K562 (cell line): ENCODE measurements at regions not wholly inside any gene's neighbourhood (a gene's known extent, or its start where the extent isn't known, plus 50 kb on each side); places are given as distances from the start of the nearest gene placed in this dataset.

Experiments
- ATAC-seq: fragments of 200-7000 bp; cut with Tn5 transposase; 3 replicates; pipeline ENCODE4 v1.9.1; 2020; ENCODE audit warnings: moderate library complexity
- BruUV-seq: library from RNA; stranded (reverse); fragments of 400-500 nt; replicated peaks from 2 replicates; lab custom pipeline; 2021; lab: Mats Ljungman, UMichigan
- CTCF ChIA-PET: fragments of 300-600 bp; formaldehyde crosslinking; extraction: SDS; loops from one replicate; lab custom pipeline; 2021; ENCODE audit warnings: low intra/inter-chr PET ratio; lab: Yijun Ruan, JAX
- POLR2A ChIA-PET: fragments of 300-600, 350-650 bp; sonication (Branson Sonifier 250); formaldehyde crosslinking; extraction: SDS; loops from one replicate; lab custom pipeline; 2021; ENCODE audit warnings: antibody characterized with exemption, inconsistent platforms; lab: Yijun Ruan, JAX
- DNase-seq, 4 experiments: peaks; one replicate each; pipeline versions ENCODE4 v3.0.0 to v3.0.0-alpha.2; 2011 to 2018; ENCODE audit warnings: low spot score in 3 of 4, mixed read lengths in 3 of 4; ENCODE audit errors: extremely low read depth in 1 of 4
- FAIRE-seq: peaks from 2 replicates; lab custom pipeline; 2011; peaks lifted over from hg19 to GRCh38; lab: Jason Lieb, UNC
- H2AFZ ChIP-seq: 2 replicates; pipeline ENCODE4 v1.6.0; 2011; ENCODE audit warnings: low read depth, low read length, control low read depth, inconsistent platforms
- H3K27ac ChIP-seq: fragments of 200-600 bp; 3 replicates; pipeline ENCODE4 v1.8.0; 2011; ENCODE audit warnings: low read depth, mild to moderate bottlenecking, control low read depth, inconsistent platforms, low read length, moderate library complexity, mixed read lengths; ENCODE audit errors: extremely low read depth
- H3K27me3 ChIP-seq, 2 experiments: fragments of 300-600 bp in 1 of 2; 2 replicates in 1 of 2; 3 replicates in 1 of 2; pipeline versions ENCODE4 v1.6.0 to v1.8.0; 2011; ENCODE audit warnings: inconsistent platforms in 2 of 2, low read length in 2 of 2, mild to moderate bottlenecking in 1 of 2, mixed read lengths in 1 of 2, moderate library complexity in 1 of 2; ENCODE audit not compliant: control insufficient read depth in 2 of 2, insufficient read depth in 2 of 2
- H3K36me3 ChIP-seq: fragments of 300-600 bp; 3 replicates; pipeline ENCODE4 v1.8.0; 2011; ENCODE audit warnings: mild to moderate bottlenecking, low read length, inconsistent platforms; ENCODE audit not compliant: control insufficient read depth, insufficient read depth
- H3K4me1 ChIP-seq, 2 experiments: fragments of 200-600 bp in 1 of 2; replicated peaks in 1 of 2; 2 replicates in 1 of 2; 3 replicates in 1 of 2; pipeline versions ENCODE4 v1.5.1 to v1.8.0; 2011; ENCODE audit warnings: inconsistent platforms in 2 of 2, low read length in 2 of 2, mild to moderate bottlenecking in 1 of 2, mixed read lengths in 1 of 2, moderate library complexity in 1 of 2; ENCODE audit not compliant: control insufficient read depth in 2 of 2, insufficient read depth in 2 of 2
- H3K4me2 ChIP-seq: 2 replicates; pipeline ENCODE4 v1.6.1; 2011; ENCODE audit warnings: low read length, control low read depth, inconsistent platforms, mixed read lengths; ENCODE audit not compliant: insufficient read depth
- H3K4me3 ChIP-seq: fragments of 200-600 bp; sonication (generic), shearing (Covaris generic); 2 replicates; pipeline ENCODE4 v1.5.1; 2016; ENCODE audit warnings: control low read depth, inconsistent platforms
- H3K79me2 ChIP-seq: fragments of 200-600 bp; 3 replicates; pipeline ENCODE4 v1.8.0; 2011; ENCODE audit warnings: low read length, inconsistent platforms; ENCODE audit not compliant: control insufficient read depth, insufficient read depth
- H3K9ac ChIP-seq, 2 experiments: 2 replicates each; pipeline versions ENCODE4 v1.6.0 to v1.6.1; 2011; ENCODE audit warnings: low read depth in 2 of 2, low read length in 2 of 2, control low read depth in 1 of 2, inconsistent platforms in 1 of 2, mild to moderate bottlenecking in 1 of 2, mixed read lengths in 1 of 2; ENCODE audit not compliant: insufficient read depth in 1 of 2
- H3K9me1 ChIP-seq: one replicate; pipeline ENCODE4 v1.6.0; 2011; ENCODE audit warnings: inconsistent platforms, mild to moderate bottlenecking, low read length, moderate library complexity; ENCODE audit not compliant: control insufficient read depth, insufficient read depth
- H3K9me3 ChIP-seq: replicated peaks from 2 replicates; pipeline ENCODE4 v1.5.1; 2011; ENCODE audit warnings: low read depth, low read length, inconsistent platforms; ENCODE audit not compliant: control insufficient read depth, insufficient read depth
- H4K20me1 ChIP-seq: replicated peaks from 2 replicates; pipeline ENCODE4 v1.6.1; 2011; ENCODE audit warnings: low read length, inconsistent platforms, mixed read lengths; ENCODE audit not compliant: control insufficient read depth, insufficient read depth
- BDP1 ChIP-seq: IDR thresholded peaks from 3 replicates; pipeline ENCODE4 v1.6.1; 2011; ENCODE audit not compliant: insufficient read length, insufficient read depth
- CBX5 ChIP-seq: IDR thresholded peaks from 2 replicates; pipeline ENCODE4 v1.6.1; 2014; ENCODE audit warnings: low read depth, borderline replicate concordance
- DEAF1 ChIP-seq: fragments of 450-650 bp; formaldehyde crosslinking; IDR thresholded peaks from 2 replicates; pipeline ENCODE4 v1.4.0; 2020; ENCODE audit warnings: mild to moderate bottlenecking, moderate library complexity
- ETV6 ChIP-seq, 3 experiments: fragments of 150-350 bp in 1 of 3; sonication (generic) in 1 of 3; formaldehyde crosslinking in 1 of 3; IDR thresholded peaks; 2 replicates each; pipeline versions ENCODE4 v1.6.1 to v1.8.0; 2014 to 2022; ENCODE audit warnings: borderline replicate concordance in 2 of 3, low read depth in 2 of 3, antibody characterized with exemption in 1 of 3, low read length in 1 of 3, mild to moderate bottlenecking in 1 of 3, missing genetic modification reagents in 1 of 3
- HMGXB4 ChIP-seq: sonication (generic); formaldehyde crosslinking; IDR thresholded peaks from 2 replicates; pipeline ENCODE4 v1.8.1; 2023; ENCODE audit warnings: mild to moderate bottlenecking, missing genetic modification reagents
- KAT8 ChIP-seq: fragments of 450-650 bp; IDR thresholded peaks from 2 replicates; pipeline ENCODE4 v1.6.1; 2016; ENCODE audit warnings: low read depth, mild to moderate bottlenecking
- KDM4B ChIP-seq, 2 experiments: fragments of 450-650 bp in 1 of 2; sonication (generic) in 1 of 2; IDR thresholded peaks; 2 replicates each; pipeline ENCODE4 v1.6.1; 2016 to 2017; ENCODE audit warnings: borderline replicate concordance in 2 of 2, antibody characterized with exemption in 1 of 2, low read depth in 1 of 2, mild to moderate bottlenecking in 1 of 2
- LEF1 ChIP-seq: fragments of 450-650 bp; IDR thresholded peaks from 2 replicates; pipeline ENCODE4 v1.6.1; 2016; ENCODE audit warnings: mild to moderate bottlenecking
- PRPF4 ChIP-seq: fragments of 200-400 bp; formaldehyde crosslinking; IDR thresholded peaks from one replicate; pipeline ENCODE4 v1.6.1; 2017; ENCODE audit warnings: low read length, low read depth, mild to moderate bottlenecking; ENCODE audit not compliant: insufficient read depth, poor library complexity, severe bottlenecking
- RBM34 ChIP-seq: fragments of 200-400 bp; formaldehyde crosslinking; IDR thresholded peaks from 2 replicates; pipeline ENCODE4 v1.6.1; 2018; ENCODE audit warnings: low read length, borderline replicate concordance; ENCODE audit not compliant: insufficient read depth
- SRSF9 ChIP-seq: fragments of 200-400 bp; formaldehyde crosslinking; IDR thresholded peaks from 2 replicates; pipeline ENCODE4 v1.6.1; 2017; ENCODE audit warnings: low read depth, low read length, borderline replicate concordance
- ZFPM2 ChIP-seq: fragments of 250-450 bp; sonication (Bioruptor Pico); IDR thresholded peaks from 2 replicates; pipeline ENCODE4 v1.5.1; 2022; ENCODE audit warnings: mild to moderate bottlenecking
- ZNF165 ChIP-seq: fragments of 250-450 bp; sonication (Bioruptor Pico); IDR thresholded peaks from 2 replicates; pipeline ENCODE4 v1.4.0; 2020; ENCODE audit warnings: borderline replicate concordance
- ZNF408 ChIP-seq: fragments of 250-450 bp; sonication (Bioruptor Pico); IDR thresholded peaks from 2 replicates; pipeline ENCODE4 v1.4.0; 2020; ENCODE audit warnings: low read depth, mild to moderate bottlenecking, moderate library complexity
- WGBS: fragments of 100-300 bp; shearing (Covaris generic); methylation state at CpG from one replicate; pipeline ENCODE4 v1.1.6; 2016; ENCODE audit warnings: low coverage, mixed read lengths; ENCODE audit not compliant: insufficient coverage; ENCODE audit errors: missing lambda C conversion rate; 5-methylcytosine and 5-hydroxymethylcytosine counted together
- in situ Hi-C: fragments of 300-500 bp; cut with MboI; formaldehyde crosslinking; loops from 4 replicates; pipeline ENCODE4 v1.15.0; 2018; ENCODE audit warnings: inconsistent platforms, mixed read lengths
- intact Hi-C: fragments of 100-400 bp; cut with micrococcal nuclease; formaldehyde crosslinking; loops from 2 replicates; pipeline ENCODE4 v1.14.2; 2022
- TF ChIP-seq, protein P1 (sequence below): sonication (generic); formaldehyde crosslinking; IDR thresholded peaks from 2 replicates; pipeline ENCODE4 v1.9.0; 2022; ENCODE audit warnings: mild to moderate bottlenecking, missing genetic modification reagents
- TF ChIP-seq, protein P2 (sequence below): fragments of 450-650 bp; formaldehyde crosslinking; IDR thresholded peaks from 2 replicates; pipeline ENCODE4 v1.4.0; 2022; ENCODE audit warnings: missing genetic modification characterization

- no peaks in the 10 kb centered on the region for H3K79me2 ChIP-seq
- H3K9me1 ChIP-seq, result no peaks in the 10 kb centered on the region
- no peaks in the 10 kb centered on the region for H3K27me3 ChIP-seq
- no peak overlapping the region for H2AFZ ChIP-seq
- FAIRE-seq, result no peak
- no peak for TF ChIP-seq DEAF1
- no peak for TF ChIP-seq PRPF4
- no peak for TF ChIP-seq ZFPM2
- TF ChIP-seq ZNF165 (CRISPR knock-in tag), result no peak
- TF ChIP-seq RBM34, result no peak
- no peak for TF ChIP-seq CBX5
- TF ChIP-seq HMGXB4 (CRISPR knock-in tag), result no peak
- TF ChIP-seq KDM4B (IDR thresholded peaks at IDR 0.05; ENCODE audit: borderline replicate concordance in 2 of 2, low read depth in 1 of 2), result no peak
- no peak for TF ChIP-seq BDP1
- TF ChIP-seq LEF1, result no peak
- TF ChIP-seq KAT8, result no peak
- no peak for TF ChIP-seq ZNF408 (CRISPR knock-in tag)
- no peak for TF ChIP-seq SRSF9
- TF ChIP-seq, protein P1, sequence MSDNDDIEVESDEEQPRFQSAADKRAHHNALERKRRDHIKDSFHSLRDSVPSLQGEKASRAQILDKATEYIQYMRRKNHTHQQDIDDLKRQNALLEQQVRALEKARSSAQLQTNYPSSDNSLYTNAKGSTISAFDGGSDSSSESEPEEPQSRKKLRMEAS (CRISPR knock-in tag), result no peak
- TF ChIP-seq, protein P2, sequence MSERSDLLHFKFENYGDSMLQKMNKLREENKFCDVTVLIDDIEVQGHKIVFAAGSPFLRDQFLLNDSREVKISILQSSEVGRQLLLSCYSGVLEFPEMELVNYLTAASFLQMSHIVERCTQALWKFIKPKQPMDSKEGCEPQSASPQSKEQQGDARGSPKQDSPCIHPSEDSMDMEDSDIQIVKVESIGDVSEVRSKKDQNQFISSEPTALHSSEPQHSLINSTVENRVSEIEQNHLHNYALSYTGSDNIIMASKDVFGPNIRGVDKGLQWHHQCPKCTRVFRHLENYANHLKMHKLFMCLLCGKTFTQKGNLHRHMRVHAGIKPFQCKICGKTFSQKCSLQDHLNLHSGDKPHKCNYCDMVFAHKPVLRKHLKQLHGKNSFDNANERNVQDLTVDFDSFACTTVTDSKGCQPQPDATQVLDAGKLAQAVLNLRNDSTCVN, result no peak
- no peak for TF ChIP-seq ETV6 (IDR thresholded peaks at IDR 0.05; ENCODE audit: borderline replicate concordance in 1 of 2, low read depth in 2 of 2, low read length in 1 of 2)
- no peak for TF ChIP-seq ETV6 (CRISPR knock-in tag; IDR thresholded peaks at IDR 0.05; ENCODE audit: borderline replicate concordance)
- in situ Hi-C loops (no loop called here), intact Hi-C loops (no loop called here)
- no peaks in the 10 kb centered on the region for H3K4me1 ChIP-seq
- ChIA-PET CTCF (no interaction called here), POLR2A (interaction anchor here (1.2 kb wide), 1 partner anchor 17 kb away, joined by 3 read pairs; no protein-coding TSS in a partner anchor)
- H3K36me3 ChIP-seq, result no peaks in the 10 kb centered on the region
- no peak for ATAC-seq
- no peak overlapping the region for H3K4me3 ChIP-seq
- 0% methylated on average over 1 of the region's 1 CpG for WGBS
- H3K4me2 ChIP-seq, result no peak overlapping the region
- H3K9ac ChIP-seq, result no peak overlapping the region
- no TSS peak for BruUV-seq
- no peaks in the 10 kb centered on the region for H3K9me3 ChIP-seq
- DNase-seq, result no peak
- H3K27ac ChIP-seq, result no peak overlapping the region
- no peaks in the 10 kb centered on the region for H4K20me1 ChIP-seq
Measured at GRCh38 chr11:91921974-91922373, 302.6 kb upstream of the FAT3 start.
